PC-9 (cell line): ENCODE measurements at regions not wholly inside any gene's neighbourhood (a gene's known extent, or its start where the extent isn't known, plus 50 kb on each side); places are given as distances from the start of the nearest gene placed in this dataset.

Experiments used
- BruUV-seq: library from RNA; stranded (reverse); fragments of 400-500 nt; replicated peaks from 2 replicates; lab custom pipeline; 2021; lab: Mats Ljungman, UMichigan
- CTCF ChIA-PET: fragments of 300-600 bp; sonication (Branson Sonifier 250); formaldehyde crosslinking; loops from one replicate; lab custom pipeline; 2022; ENCODE audit warnings: antibody characterized with exemption; lab: Charles Lee
- POLR2A ChIA-PET: fragments of 300-600 bp; sonication (Branson Sonifier 250); formaldehyde crosslinking; loops from one replicate; lab custom pipeline; 2022; ENCODE audit warnings: antibody characterized with exemption; ENCODE audit not compliant: unreplicated experiment; lab: Charles Lee
- DNase-seq, 2 experiments: peaks; one replicate each; pipeline versions ENCODE4 v3.0.0 to v3.0.0-alpha.2; 2015 to 2022; ENCODE audit warnings: mixed read lengths in 1 of 2
- H2AFZ ChIP-seq: fragments of 200-600 bp; sonication (generic); 2 replicates; pipeline ENCODE4 v1.8.1; 2017; ENCODE audit warnings: antibody characterized with exemption
- H3F3A ChIP-seq: fragments of 200-600 bp; sonication (generic); 2 replicates; pipeline ENCODE4 v1.8.1; 2017; ENCODE audit warnings: antibody characterized with exemption, mild to moderate bottlenecking, low read depth; ENCODE audit not compliant: insufficient read depth
- H3K27ac ChIP-seq: fragments of 200-600 bp; sonication (generic); 2 replicates; pipeline ENCODE4 v1.6.1; 2016; ENCODE audit warnings: mixed run types
- H3K27me3 ChIP-seq: fragments of 200-600 bp; sonication (generic); 2 replicates; pipeline ENCODE4 v1.6.1; 2016; ENCODE audit warnings: low read depth, mixed run types; ENCODE audit not compliant: insufficient read depth
- H3K36me3 ChIP-seq: fragments of 200-600 bp; sonication (generic); 2 replicates; pipeline ENCODE4 v1.6.1; 2016; ENCODE audit warnings: low read depth, mixed run types
- H3K4me1 ChIP-seq: fragments of 200-600 bp; sonication (generic); replicated peaks from 2 replicates; pipeline ENCODE4 v1.6.1; 2016; ENCODE audit warnings: mixed run types; ENCODE audit not compliant: insufficient read depth
- H3K4me2 ChIP-seq: fragments of 200-600 bp; sonication (generic); 2 replicates; pipeline ENCODE4 v1.6.1; 2017; ENCODE audit warnings: mixed run types
- H3K4me3 ChIP-seq: fragments of 200-600 bp; sonication (generic); 2 replicates; pipeline ENCODE4 v1.6.1; 2016; ENCODE audit warnings: mixed run types
- H3K79me2 ChIP-seq: fragments of 200-600 bp; sonication (generic); 2 replicates; pipeline ENCODE4 v1.6.1; 2017; ENCODE audit warnings: low read depth, mixed run types
- H3K9me2 ChIP-seq: fragments of 200-600 bp; sonication (generic); 2 replicates; pipeline ENCODE4 v1.8.1; 2017; ENCODE audit warnings: mild to moderate bottlenecking; ENCODE audit not compliant: insufficient read depth
- H3K9me3 ChIP-seq: fragments of 200-600 bp; sonication (generic); 2 replicates; pipeline ENCODE4 v1.8.1; 2016; ENCODE audit warnings: low read depth; ENCODE audit not compliant: insufficient read depth
- H4K20me1 ChIP-seq: fragments of 200-600 bp; sonication (generic); 2 replicates; pipeline ENCODE4 v1.8.1; 2017; ENCODE audit not compliant: insufficient read depth
- CTCF ChIP-seq: fragments of 200-600 bp; sonication (generic); conservative IDR thresholded peaks from 2 replicates; pipeline ENCODE4 v1.6.1; 2017; ENCODE audit warnings: mixed run types, antibody characterized with exemption, mild to moderate bottlenecking, moderate library complexity
- EZH2 ChIP-seq: fragments of 200-600 bp; sonication (generic); IDR thresholded peaks from 2 replicates; pipeline ENCODE4 v1.8.0; 2017; ENCODE audit warnings: antibody characterized with exemption, low read depth
- intact Hi-C: fragments of 100-400 bp; cut with micrococcal nuclease; formaldehyde crosslinking; loops from one replicate; pipeline ENCODE4 v1.10.0; 2022; ENCODE audit not compliant: unreplicated experiment

GRCh38 chr2:14445670-14446069 is 186.8 kb upstream of the LRATD1 start:
- no peak overlapping the region for H3K4me2 ChIP-seq
- no peaks in the 10 kb centered on the region for H4K20me1 ChIP-seq
- H3K9me3 ChIP-seq, result no peaks in the 10 kb centered on the region
- no peak overlapping the region for H3K4me3 ChIP-seq
- intact Hi-C loops, result no loop called here
- H3K27ac ChIP-seq, result no peak overlapping the region
- no TSS peak for BruUV-seq
- H3K9me2 ChIP-seq, result peaks cover 4% of the 10 kb centered on the region; the same call in 1 of the 2 replicates
- no peaks in the 10 kb centered on the region for H3K79me2 ChIP-seq
- ChIA-PET CTCF (no interaction called here), POLR2A (no interaction called here)
- no peaks in the 10 kb centered on the region for H3K27me3 ChIP-seq
- no peaks in the 10 kb centered on the region for H3F3A ChIP-seq
- H2AFZ ChIP-seq, result no peak overlapping the region
- DNase-seq, result no peak
- no peak for TF ChIP-seq CTCF
- no peak for TF ChIP-seq EZH2
- H3K4me1 ChIP-seq, result no peaks in the 10 kb centered on the region
- H3K36me3 ChIP-seq, result no peaks in the 10 kb centered on the region

- Histone ChIP-seq H3K9me3 (no peaks in the 10 kb centered on the region), H3K27me3 (no peaks in the 10 kb centered on the region), H3K4me1 (no peaks in the 10 kb centered on the region), H3F3A (no peaks in the 10 kb centered on the region), H3K9me2 (peaks cover 4% of the 10 kb centered on the region; the same call in 1 of the 2 replicates), H3K4me2 (no peak overlapping the region), H3K36me3 (no peaks in the 10 kb centered on the region), H3K27ac (no peak overlapping the region), H2AFZ (no peak overlapping the region), H3K79me2 (no peaks in the 10 kb centered on the region), H4K20me1 (no peaks in the 10 kb centered on the region), H3K4me3 (no peak overlapping the region)
- DNase-seq, result no peak
- CTCF ChIA-PET, result no interaction called here
- BruUV-seq, result no TSS peak
- intact Hi-C loops, result no loop called here
- POLR2A ChIA-PET, result no interaction called here
- no peak for TF ChIP-seq EZH2
- no peak for TF ChIP-seq CTCF
Measured at GRCh38 chr2:14448340-14448739, 184.2 kb upstream of the LRATD1 start.

DNA sequence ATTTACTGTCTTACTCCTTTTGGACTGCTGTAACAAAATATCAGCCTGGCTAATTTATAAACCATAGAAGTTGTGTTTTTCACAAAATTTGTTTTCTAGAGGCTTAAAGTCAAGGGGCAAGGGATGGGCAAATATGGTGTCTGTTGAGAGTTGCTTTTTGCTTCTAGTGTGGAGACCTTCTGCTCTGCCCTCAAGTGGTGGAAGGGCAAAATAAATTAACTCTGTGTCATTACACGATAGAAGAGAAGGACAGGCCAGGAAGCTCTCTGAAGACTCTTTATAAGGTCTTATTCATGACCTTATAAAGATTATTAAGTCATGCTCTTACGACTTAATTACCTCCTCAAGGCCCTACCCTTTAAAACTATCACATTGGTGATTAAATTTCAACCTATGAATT is 181.2 kb upstream of the LRATD1 start:
- H2AFZ ChIP-seq, result no peak overlapping the region
- ChIA-PET CTCF (no interaction called here), POLR2A (interaction anchor here (0.6 kb wide), 1 partner anchor 199 kb away, joined by 5 read pairs; no protein-coding TSS in a partner anchor)
- no peaks in the 10 kb centered on the region for H3K9me3 ChIP-seq
- no peak for TF ChIP-seq EZH2
- no peak; the same call in 1 of the 2 replicates for TF ChIP-seq CTCF
- no peaks in the 10 kb centered on the region for H3K36me3 ChIP-seq
- H3F3A ChIP-seq, result no peaks in the 10 kb centered on the region
- H3K4me2 ChIP-seq, result no peak overlapping the region
- H3K4me3 ChIP-seq, result no peak overlapping the region
- no TSS peak for BruUV-seq
- no peaks in the 10 kb centered on the region for H3K9me2 ChIP-seq
- no peak overlapping the region for H3K27ac ChIP-seq
- DNase-seq, result no peak
- H3K79me2 ChIP-seq, result no peaks in the 10 kb centered on the region
- H3K4me1 ChIP-seq, result no peaks in the 10 kb centered on the region
- intact Hi-C loops, result no loop called here
- H3K27me3 ChIP-seq, result no peaks in the 10 kb centered on the region
- no peaks in the 10 kb centered on the region for H4K20me1 ChIP-seq
